ENCODE measurements at regions not wholly inside any gene's neighbourhood (a gene's known extent, or its start where the extent isn't known, plus 50 kb on each side); places are given as distances from the start of the nearest gene placed in this dataset.

DNA sequence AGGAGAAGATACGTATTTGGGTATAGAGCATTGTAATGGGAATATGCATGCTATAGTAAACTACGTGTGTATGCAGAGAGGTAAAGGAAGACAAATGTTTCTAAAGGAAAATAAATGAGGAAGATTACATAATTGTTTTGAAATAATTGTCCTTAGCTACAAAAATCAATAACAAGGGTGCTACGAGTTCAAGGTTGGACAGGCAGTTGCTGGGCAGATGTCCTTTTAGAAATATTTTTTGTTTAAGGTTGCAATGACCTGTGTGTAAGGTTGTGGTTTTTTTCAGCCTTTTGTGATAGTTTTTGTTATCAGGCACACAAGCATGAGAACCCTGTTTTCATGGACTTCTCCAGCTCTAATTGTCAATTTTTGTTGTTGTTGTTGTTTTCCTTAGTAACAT lies 1304.1 kb upstream of the CHAC2 start:
- TF ChIP-seq SMAD1 (IDR thresholded peaks at IDR 0.05; ENCODE audit: low read depth, partially characterized antibody): no peak
- no peak for TF ChIP-seq JUNB (IDR thresholded peaks at IDR 0.05)
- no peak for TF ChIP-seq POLR2AphosphoS5 (IDR thresholded peaks at IDR 0.05; ENCODE audit: low read length)
- TF ChIP-seq EP300 (IDR thresholded peaks at IDR 0.05; ENCODE audit: borderline replicate concordance in 1 of 2, control insufficient read depth in 1 of 2, low read depth in 2 of 2, low read length in 2 of 2): no peak
